ENCODE measurements at regions not wholly inside any gene's neighbourhood (a gene's known extent, or its start where the extent isn't known, plus 50 kb on each side); places are given as distances from the start of the nearest gene placed in this dataset.

DNA sequence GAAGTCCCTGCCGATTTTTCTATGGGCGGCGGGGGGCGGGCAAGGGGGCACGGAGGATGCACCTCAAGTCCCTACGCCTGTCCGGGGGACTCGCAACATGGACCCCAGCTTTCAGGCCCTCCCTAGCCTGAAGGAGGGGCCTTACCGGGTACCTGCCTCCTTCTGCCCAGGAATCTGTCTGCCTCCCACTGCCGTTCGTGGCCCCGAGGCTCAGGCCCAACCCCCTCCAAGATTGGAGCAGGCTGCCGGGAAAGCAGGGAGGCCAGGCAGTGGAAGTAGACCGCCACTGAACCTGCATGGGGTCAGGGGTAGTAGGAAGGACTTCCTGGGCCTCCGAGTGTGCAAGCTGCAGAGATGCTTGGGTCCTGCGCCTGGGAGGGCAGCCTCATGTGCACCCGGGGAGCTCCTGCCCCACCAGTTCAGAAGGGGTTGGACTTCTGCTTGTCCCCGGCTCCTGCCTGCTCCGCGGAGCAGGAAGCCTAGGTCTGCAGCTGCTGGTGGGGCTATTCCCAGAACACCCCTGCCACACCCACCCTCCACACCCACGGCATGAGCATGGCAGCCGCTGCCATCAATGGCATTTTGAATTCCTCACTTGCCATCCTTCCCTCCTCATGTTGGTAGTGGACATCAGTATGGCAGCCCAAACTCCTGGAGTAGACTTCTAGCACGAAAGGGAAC lies 1312.7 kb upstream of the ACO1 start (continued):
- TF ChIP-seq, protein P1, sequence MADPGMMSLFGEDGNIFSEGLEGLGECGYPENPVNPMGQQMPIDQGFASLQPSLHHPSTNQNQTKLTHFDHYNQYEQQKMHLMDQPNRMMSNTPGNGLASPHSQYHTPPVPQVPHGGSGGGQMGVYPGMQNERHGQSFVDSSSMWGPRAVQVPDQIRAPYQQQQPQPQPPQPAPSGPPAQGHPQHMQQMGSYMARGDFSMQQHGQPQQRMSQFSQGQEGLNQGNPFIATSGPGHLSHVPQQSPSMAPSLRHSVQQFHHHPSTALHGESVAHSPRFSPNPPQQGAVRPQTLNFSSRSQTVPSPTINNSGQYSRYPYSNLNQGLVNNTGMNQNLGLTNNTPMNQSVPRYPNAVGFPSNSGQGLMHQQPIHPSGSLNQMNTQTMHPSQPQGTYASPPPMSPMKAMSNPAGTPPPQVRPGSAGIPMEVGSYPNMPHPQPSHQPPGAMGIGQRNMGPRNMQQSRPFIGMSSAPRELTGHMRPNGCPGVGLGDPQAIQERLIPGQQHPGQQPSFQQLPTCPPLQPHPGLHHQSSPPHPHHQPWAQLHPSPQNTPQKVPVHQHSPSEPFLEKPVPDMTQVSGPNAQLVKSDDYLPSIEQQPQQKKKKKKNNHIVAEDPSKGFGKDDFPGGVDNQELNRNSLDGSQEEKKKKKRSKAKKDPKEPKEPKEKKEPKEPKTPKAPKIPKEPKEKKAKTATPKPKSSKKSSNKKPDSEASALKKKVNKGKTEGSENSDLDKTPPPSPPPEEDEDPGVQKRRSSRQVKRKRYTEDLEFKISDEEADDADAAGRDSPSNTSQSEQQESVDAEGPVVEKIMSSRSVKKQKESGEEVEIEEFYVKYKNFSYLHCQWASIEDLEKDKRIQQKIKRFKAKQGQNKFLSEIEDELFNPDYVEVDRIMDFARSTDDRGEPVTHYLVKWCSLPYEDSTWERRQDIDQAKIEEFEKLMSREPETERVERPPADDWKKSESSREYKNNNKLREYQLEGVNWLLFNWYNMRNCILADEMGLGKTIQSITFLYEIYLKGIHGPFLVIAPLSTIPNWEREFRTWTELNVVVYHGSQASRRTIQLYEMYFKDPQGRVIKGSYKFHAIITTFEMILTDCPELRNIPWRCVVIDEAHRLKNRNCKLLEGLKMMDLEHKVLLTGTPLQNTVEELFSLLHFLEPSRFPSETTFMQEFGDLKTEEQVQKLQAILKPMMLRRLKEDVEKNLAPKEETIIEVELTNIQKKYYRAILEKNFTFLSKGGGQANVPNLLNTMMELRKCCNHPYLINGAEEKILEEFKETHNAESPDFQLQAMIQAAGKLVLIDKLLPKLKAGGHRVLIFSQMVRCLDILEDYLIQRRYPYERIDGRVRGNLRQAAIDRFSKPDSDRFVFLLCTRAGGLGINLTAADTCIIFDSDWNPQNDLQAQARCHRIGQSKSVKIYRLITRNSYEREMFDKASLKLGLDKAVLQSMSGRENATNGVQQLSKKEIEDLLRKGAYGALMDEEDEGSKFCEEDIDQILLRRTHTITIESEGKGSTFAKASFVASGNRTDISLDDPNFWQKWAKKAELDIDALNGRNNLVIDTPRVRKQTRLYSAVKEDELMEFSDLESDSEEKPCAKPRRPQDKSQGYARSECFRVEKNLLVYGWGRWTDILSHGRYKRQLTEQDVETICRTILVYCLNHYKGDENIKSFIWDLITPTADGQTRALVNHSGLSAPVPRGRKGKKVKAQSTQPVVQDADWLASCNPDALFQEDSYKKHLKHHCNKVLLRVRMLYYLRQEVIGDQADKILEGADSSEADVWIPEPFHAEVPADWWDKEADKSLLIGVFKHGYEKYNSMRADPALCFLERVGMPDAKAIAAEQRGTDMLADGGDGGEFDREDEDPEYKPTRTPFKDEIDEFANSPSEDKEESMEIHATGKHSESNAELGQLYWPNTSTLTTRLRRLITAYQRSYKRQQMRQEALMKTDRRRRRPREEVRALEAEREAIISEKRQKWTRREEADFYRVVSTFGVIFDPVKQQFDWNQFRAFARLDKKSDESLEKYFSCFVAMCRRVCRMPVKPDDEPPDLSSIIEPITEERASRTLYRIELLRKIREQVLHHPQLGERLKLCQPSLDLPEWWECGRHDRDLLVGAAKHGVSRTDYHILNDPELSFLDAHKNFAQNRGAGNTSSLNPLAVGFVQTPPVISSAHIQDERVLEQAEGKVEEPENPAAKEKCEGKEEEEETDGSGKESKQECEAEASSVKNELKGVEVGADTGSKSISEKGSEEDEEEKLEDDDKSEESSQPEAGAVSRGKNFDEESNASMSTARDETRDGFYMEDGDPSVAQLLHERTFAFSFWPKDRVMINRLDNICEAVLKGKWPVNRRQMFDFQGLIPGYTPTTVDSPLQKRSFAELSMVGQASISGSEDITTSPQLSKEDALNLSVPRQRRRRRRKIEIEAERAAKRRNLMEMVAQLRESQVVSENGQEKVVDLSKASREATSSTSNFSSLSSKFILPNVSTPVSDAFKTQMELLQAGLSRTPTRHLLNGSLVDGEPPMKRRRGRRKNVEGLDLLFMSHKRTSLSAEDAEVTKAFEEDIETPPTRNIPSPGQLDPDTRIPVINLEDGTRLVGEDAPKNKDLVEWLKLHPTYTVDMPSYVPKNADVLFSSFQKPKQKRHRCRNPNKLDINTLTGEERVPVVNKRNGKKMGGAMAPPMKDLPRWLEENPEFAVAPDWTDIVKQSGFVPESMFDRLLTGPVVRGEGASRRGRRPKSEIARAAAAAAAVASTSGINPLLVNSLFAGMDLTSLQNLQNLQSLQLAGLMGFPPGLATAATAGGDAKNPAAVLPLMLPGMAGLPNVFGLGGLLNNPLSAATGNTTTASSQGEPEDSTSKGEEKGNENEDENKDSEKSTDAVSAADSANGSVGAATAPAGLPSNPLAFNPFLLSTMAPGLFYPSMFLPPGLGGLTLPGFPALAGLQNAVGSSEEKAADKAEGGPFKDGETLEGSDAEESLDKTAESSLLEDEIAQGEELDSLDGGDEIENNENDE (IDR thresholded peaks at IDR 0.05; ENCODE audit: low read depth, low read length) = no peak
- no peak for TF ChIP-seq ARID1B (IDR thresholded peaks at IDR 0.05)
- no peak for TF ChIP-seq ARHGAP35 (IDR thresholded peaks at IDR 0.05; ENCODE audit: partially characterized antibody)
- TF ChIP-seq SAP30 (IDR thresholded peaks at IDR 0.05; ENCODE audit: borderline replicate concordance, insufficient read depth, low read depth, low read length, poor library complexity, severe bottlenecking) = no peak
- no peak for TF ChIP-seq HEY1 (CRISPR knock-in tag; IDR thresholded peaks at IDR 0.05; ENCODE audit: borderline replicate concordance)
- TF ChIP-seq, protein P2, sequence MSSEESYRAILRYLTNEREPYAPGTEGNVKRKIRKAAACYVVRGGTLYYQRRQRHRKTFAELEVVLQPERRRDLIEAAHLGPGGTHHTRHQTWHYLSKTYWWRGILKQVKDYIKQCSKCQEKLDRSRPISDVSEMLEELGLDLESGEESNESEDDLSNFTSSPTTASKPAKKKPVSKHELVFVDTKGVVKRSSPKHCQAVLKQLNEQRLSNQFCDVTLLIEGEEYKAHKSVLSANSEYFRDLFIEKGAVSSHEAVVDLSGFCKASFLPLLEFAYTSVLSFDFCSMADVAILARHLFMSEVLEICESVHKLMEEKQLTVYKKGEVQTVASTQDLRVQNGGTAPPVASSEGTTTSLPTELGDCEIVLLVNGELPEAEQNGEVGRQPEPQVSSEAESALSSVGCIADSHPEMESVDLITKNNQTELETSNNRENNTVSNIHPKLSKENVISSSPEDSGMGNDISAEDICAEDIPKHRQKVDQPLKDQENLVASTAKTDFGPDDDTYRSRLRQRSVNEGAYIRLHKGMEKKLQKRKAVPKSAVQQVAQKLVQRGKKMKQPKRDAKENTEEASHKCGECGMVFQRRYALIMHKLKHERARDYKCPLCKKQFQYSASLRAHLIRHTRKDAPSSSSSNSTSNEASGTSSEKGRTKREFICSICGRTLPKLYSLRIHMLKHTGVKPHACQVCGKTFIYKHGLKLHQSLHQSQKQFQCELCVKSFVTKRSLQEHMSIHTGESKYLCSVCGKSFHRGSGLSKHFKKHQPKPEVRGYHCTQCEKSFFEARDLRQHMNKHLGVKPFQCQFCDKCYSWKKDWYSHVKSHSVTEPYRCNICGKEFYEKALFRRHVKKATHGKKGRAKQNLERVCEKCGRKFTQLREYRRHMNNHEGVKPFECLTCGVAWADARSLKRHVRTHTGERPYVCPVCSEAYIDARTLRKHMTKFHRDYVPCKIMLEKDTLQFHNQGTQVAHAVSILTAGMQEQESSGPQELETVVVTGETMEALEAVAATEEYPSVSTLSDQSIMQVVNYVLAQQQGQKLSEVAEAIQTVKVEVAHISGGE (CRISPR knock-in tag; IDR thresholded peaks at IDR 0.05) = no peak
- TF ChIP-seq TRIM24 (IDR thresholded peaks at IDR 0.05) = no peak

All from K562 (cell line).